ENCODE measurements at regions not wholly inside any gene's neighbourhood (a gene's known extent, or its start where the extent isn't known, plus 50 kb on each side); places are given as distances from the start of the nearest gene placed in this dataset.
"Not testable (repeated sequence)": the region's sequence is repeated elsewhere in the genome, so short reads cannot be mapped to it uniquely, and the experiment has no call there.

- no peak for TF ChIP-seq CTCF (conservative IDR thresholded peaks at IDR 0.05)
- no peak overlapping the region for H3K27ac ChIP-seq
These were observed 85.7 kb downstream of the LACC1 start for GRCh38 chr13:43965459-43965845.

GRCh38 chr13:43968251-43968942, 88.7 kb downstream of the LACC1 start:
- not testable (repeated sequence) for H3K27ac ChIP-seq

GRCh38 chr13:43968943-43969690, 89.4 kb downstream of the LACC1 start:
- H3K27ac ChIP-seq = not testable (repeated sequence)

GRCh38 chr13:43969919-43970318, 90.2 kb downstream of the LACC1 start:
- H3K27ac ChIP-seq = not testable (repeated sequence)

GRCh38 chr13:43970520-43971242, 91.0 kb downstream of the LACC1 start:
- H3K27ac ChIP-seq = not testable (repeated sequence)

- H3K27ac ChIP-seq = not testable (repeated sequence)
These were observed 91.6 kb downstream of the LACC1 start for GRCh38 chr13:43971324-43971723.

- TF ChIP-seq CTCF (conservative IDR thresholded peaks at IDR 0.05) = no peak
- H3K27ac ChIP-seq = no peak overlapping the region
These were observed 98.2 kb downstream of the LACC1 start for GRCh38 chr13:43977911-43978310.

- no peak for TF ChIP-seq CTCF (conservative IDR thresholded peaks at IDR 0.05)
- H3K27ac ChIP-seq = no peak overlapping the region
These were observed 99.0 kb downstream of the LACC1 start for GRCh38 chr13:43978688-43979087.

- H3K27ac ChIP-seq = no peak overlapping the region
- TF ChIP-seq CTCF (conservative IDR thresholded peaks at IDR 0.05) = no peak
These were observed 99.8 kb downstream of the LACC1 start for GRCh38 chr13:43979492-43979891.

- TF ChIP-seq CTCF (conservative IDR thresholded peaks at IDR 0.05) = no peak
- H3K27ac ChIP-seq = peak overlapping the region; percentile 1; the same call in 1 of the 2 replicates
These were observed 100.9 kb downstream of the LACC1 start for GRCh38 chr13:43980587-43980986.

Measured in VCaP (cell line).